Stimulated activated CD4-positive, alpha-beta T cell treated with anti-CD3 and anti-CD28 coated beads, Interleukin-2, amount 100 ng/mL, for 24 hours (primary cell): ENCODE measurements at regions not wholly inside any gene's neighbourhood (a gene's known extent, or its start where the extent isn't known, plus 50 kb on each side); places are given as distances from the start of the nearest gene placed in this dataset.
"Not testable (repeated sequence)": the region's sequence is repeated elsewhere in the genome, so short reads cannot be mapped to it uniquely, and the experiment has no call there.

Experiments used
- DNase-seq, 2 donors: peaks; one replicate each; pipeline ENCODE4 v3.0.0-alpha.2; 2020

GRCh38 chr4:14125375-14126129 lies 498.0 kb upstream of the BOD1L1 start:
- no peak for DNase-seq

GRCh38 chr4:14130551-14130950 lies 503.0 kb upstream of the BOD1L1 start:
- no peak for DNase-seq

GRCh38 chr4:14131335-14131734 lies 503.8 kb upstream of the BOD1L1 start:
- no peak for DNase-seq

GRCh38 chr4:14132301-14132700 lies 504.8 kb upstream of the BOD1L1 start:
- no peak for DNase-seq

GRCh38 chr4:14138106-14138505 lies 510.6 kb upstream of the BOD1L1 start:
- no peak for DNase-seq

GRCh38 chr4:14143892-14144291 lies 516.4 kb upstream of the BOD1L1 start:
- DNase-seq = no peak

- DNase-seq = no peak
These were observed 521.9 kb upstream of the BOD1L1 start for GRCh38 chr4:14149176-14150053.

GRCh38 chr4:14151101-14151500 lies 523.6 kb upstream of the BOD1L1 start:
- no peak for DNase-seq

GRCh38 chr4:14152834-14153519 lies 525.5 kb upstream of the BOD1L1 start:
- no peak for DNase-seq

- DNase-seq = no peak
These were observed 528.3 kb upstream of the BOD1L1 start for GRCh38 chr4:14155803-14156202.

- no peak for DNase-seq
These were observed 529.7 kb upstream of the BOD1L1 start for GRCh38 chr4:14157262-14157661.

GRCh38 chr4:14165222-14165920 lies 537.8 kb upstream of the BOD1L1 start:
- DNase-seq = no peak

GRCh38 chr4:14167876-14168510 lies 540.5 kb upstream of the BOD1L1 start:
- DNase-seq = no peak

- DNase-seq = no peak
These were observed 541.4 kb upstream of the BOD1L1 start for GRCh38 chr4:14168919-14169318.

- DNase-seq = no peak
These were observed 541.9 kb upstream of the BOD1L1 start for GRCh38 chr4:14169460-14169859.

- DNase-seq = not testable (repeated sequence)
These were observed 542.4 kb upstream of the BOD1L1 start for GRCh38 chr4:14169940-14170339.

GRCh38 chr4:14176613-14177012 lies 549.1 kb upstream of the BOD1L1 start:
- no peak for DNase-seq

GRCh38 chr4:14177987-14178386 lies 550.5 kb upstream of the BOD1L1 start:
- DNase-seq = no peak

- DNase-seq = no peak
These were observed 550.9 kb upstream of the BOD1L1 start for GRCh38 chr4:14178421-14178820.

- DNase-seq = no peak
These were observed 552.6 kb upstream of the BOD1L1 start for GRCh38 chr4:14180166-14180565.

GRCh38 chr4:14180983-14181601 lies 553.6 kb upstream of the BOD1L1 start:
- no peak for DNase-seq

GRCh38 chr4:14182148-14182547 lies 554.6 kb upstream of the BOD1L1 start:
- no peak for DNase-seq
